CD4-positive, alpha-beta T cell treated with Interleukin-6 for 4 hours (primary cell): ENCODE measurements at regions not wholly inside any gene's neighbourhood (a gene's known extent, or its start where the extent isn't known, plus 50 kb on each side); places are given as distances from the start of the nearest gene placed in this dataset.

Experiments
- DNase-seq: peaks from one replicate; pipeline ENCODE4 v3.0.0-alpha.2; 2020; ENCODE audit warnings: mixed read lengths

- no peak for DNase-seq
These were observed 627.9 kb upstream of the MGMT start for GRCh38 chr10:128839134-128839533.

GRCh38 chr10:128839701-128840100 is 627.3 kb upstream of the MGMT start:
- no peak for DNase-seq

- no peak for DNase-seq
These were observed 623.1 kb upstream of the MGMT start for GRCh38 chr10:128843972-128844371.

DNA sequence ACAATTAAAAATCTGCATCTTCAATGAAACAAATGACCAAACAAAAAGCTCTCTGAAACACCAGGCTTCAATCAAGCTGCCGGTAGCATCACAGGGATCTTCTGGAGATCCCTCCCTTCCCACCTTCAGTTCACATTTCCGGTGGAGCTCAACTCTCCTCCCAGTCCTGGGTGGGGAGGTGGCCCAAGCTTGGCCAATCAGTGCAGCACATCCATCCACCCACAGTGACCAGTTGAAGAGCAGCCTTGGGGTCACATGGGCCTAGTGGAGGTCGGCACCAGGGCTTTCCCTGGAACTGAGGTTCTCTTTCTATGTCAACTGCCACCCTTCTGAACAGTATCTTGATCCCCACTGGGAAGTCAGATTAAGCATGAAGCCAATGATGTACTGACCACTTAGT is 620.1 kb upstream of the MGMT start:
- DNase-seq: no peak

- no peak for DNase-seq
These were observed 618.2 kb upstream of the MGMT start for GRCh38 chr10:128848810-128849209.

GRCh38 chr10:128850647-128851046 is 616.4 kb upstream of the MGMT start:
- no peak for DNase-seq

GRCh38 chr10:128851281-128851680 is 615.8 kb upstream of the MGMT start:
- DNase-seq: no peak

DNA sequence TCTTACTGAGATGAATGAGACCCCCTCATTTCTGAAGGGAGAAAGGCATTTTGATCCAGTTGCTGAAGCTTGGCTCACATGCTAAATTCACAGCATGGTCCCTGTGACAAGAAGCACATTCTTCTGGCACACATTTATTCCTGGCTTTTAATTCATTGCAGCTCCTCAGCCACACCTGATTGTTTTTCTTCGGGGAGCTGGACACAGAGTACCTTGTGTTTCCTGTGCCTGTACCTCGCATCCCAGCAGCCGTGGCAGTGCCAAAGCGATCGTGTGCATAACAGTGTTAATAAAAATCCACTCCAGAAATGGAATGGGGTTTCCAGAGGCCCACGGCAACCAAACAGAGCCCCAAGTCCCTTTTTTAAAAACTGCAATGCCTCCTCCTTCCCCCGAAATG is 615.3 kb upstream of the MGMT start:
- no peak for DNase-seq

GRCh38 chr10:128852449-128852848 is 614.6 kb upstream of the MGMT start:
- DNase-seq: no peak

- no peak for DNase-seq
These were observed 614.1 kb upstream of the MGMT start for GRCh38 chr10:128852902-128853301.

DNA sequence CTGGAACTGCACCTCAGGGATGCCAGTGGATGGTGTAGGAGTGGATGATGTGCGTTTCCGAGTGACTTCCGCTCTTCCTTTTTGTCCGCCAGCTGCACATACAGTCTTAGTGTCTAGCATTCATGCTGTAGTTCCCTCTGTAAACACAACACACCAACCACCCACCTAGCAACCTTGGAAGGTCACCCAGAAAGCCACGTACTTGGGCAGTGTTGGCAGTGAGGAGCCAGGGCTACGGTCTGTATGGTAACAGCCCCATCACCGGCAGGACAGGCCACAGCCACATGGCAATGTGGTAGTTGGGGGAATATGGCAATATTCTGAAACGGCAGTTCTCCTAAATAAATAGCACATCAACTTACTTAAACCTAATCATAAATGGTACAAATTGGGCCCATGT is 613.5 kb upstream of the MGMT start:
- no peak for DNase-seq

DNA sequence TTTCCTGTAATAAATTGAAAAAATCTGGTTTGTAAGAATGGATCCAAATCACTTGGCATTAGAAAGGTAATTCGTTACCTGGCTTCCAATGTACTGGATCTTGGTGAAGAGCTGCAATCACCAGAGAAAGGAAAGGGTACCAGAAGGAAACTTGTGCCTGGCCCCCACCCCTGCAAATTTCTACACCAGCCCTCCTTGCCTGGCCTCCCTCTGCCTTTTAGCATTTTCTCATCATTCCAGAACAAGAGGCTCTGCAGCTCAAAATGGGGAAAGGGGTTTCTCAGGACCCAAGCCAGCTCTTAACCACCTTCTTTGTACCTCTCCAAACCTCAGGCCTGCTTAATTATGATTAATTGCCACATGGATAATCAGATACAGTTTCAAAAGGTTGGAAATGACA is 612.8 kb upstream of the MGMT start:
- DNase-seq: no peak

GRCh38 chr10:128854963-128855362 is 612.1 kb upstream of the MGMT start:
- DNase-seq: no peak

GRCh38 chr10:128855618-128856428 is 611.2 kb upstream of the MGMT start:
- DNase-seq: no peak

- DNase-seq: peak; percentile 8
These were observed 607.2 kb upstream of the MGMT start for GRCh38 chr10:128859738-128860386.

- DNase-seq: no peak
These were observed 606.5 kb upstream of the MGMT start for GRCh38 chr10:128860574-128860973.

GRCh38 chr10:128861018-128861901 is 605.8 kb upstream of the MGMT start:
- no peak for DNase-seq

DNA sequence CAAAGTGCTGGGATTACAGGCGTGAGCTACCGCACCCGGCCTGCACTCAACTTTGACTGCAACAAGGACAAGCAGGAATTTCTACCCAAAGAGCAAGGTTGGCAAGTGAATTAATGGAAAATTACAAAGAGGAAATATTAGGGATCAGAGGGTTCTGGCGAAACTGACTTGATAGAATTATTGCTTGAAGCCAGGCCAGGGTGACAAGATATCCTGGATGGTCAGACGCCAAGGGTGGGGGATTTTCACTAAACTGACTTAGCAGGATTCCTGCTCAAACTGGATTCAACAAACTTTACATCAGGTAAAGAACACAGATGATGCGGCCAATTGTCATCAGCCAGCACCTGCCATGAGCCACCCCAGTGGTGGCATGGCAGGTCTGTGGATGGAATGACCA is 603.6 kb upstream of the MGMT start:
- DNase-seq: no peak

DNA sequence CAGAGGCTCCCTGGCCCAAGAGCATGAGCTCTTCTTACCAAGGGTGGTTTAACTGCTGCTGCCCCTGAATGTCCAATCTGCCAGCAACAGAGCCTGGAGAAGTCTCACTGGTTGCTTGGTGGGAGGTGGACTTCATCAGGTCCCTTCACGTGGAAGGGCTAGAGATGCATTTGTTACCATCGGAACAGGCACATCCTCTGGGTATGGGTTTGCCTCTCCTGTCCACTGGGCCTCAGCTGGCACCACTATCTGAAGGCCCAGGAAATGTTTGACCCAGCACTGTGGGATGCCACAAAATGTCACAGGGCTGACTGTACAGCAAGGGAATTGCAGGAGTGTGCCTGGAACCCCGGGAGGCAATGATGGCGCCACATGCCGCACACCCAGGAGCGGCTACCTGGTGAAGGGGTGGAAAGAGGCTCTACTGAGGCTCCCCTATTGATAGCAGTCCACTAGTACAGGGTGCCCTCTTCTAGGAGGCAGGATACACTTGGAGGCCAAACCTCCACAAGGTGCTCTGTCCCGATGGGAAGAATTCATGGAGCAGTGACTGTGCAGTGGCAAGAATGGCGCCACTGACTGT is 603.1 kb upstream of the MGMT start:
- no peak for DNase-seq

DNA sequence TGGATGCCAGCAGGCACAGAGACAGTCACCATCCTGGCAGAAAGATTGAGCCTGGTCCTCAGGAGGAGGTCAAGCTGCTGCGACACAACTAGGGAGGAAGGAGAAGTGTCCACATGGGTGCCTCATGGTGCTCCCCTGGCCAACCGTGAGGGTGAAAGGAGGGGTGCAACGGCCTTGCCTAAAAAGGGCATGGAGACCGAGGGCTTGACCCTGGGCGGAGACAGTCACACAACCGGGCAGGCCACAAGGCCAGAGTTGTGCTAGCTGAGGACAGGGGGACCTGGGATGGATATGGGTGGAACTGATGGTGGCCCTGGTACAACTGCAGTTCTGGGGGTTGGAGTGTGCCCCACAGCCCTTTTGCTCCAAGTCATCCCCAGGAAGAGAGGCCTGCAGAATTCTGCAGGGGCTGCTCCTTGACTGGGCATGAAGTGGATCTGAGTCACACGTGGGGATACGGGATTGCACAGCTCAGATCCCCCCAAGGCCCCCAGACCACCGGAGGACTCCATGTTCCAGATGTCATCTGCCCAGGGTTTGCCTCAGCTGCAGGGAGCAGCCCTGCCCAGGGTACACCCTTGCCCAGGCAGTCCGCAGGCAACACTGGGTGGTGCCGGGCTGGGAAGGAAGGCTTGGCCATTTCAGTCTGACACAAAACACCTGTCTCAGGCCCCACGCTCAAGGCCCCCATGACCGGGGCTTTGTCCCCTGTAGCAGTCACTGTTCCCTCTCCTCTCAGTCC is 602.3 kb upstream of the MGMT start:
- no peak for DNase-seq

- DNase-seq: no peak
These were observed 601.4 kb upstream of the MGMT start for GRCh38 chr10:128865436-128866195.

GRCh38 chr10:128866551-128866950 is 600.5 kb upstream of the MGMT start:
- DNase-seq: no peak
